HL-60 (cell line): ENCODE measurements at regions not wholly inside any gene's neighbourhood (a gene's known extent, or its start where the extent isn't known, plus 50 kb on each side); places are given as distances from the start of the nearest gene placed in this dataset.

Experiments
- DNase-seq, 2 experiments: peaks; one replicate each; pipeline ENCODE4 v3.0.0-alpha.2; 2010 to 2020; ENCODE audit warnings: low read depth in 1 of 2, low spot score in 1 of 2
- H3K27ac ChIP-seq: fragments of 250-450 bp; sonication (Bioruptor Pico); replicated peaks from 2 replicates; pipeline ENCODE4 v1.5.1; 2020; ENCODE audit warnings: mild to moderate bottlenecking, moderate library complexity
- H3K27me3 ChIP-seq: fragments of 250-450 bp; sonication (Bioruptor Pico); 2 replicates; pipeline ENCODE4 v1.5.1; 2021; ENCODE audit warnings: mild to moderate bottlenecking, moderate library complexity; ENCODE audit not compliant: insufficient read depth, poor library complexity, severe bottlenecking
- H3K4me3 ChIP-seq: replicated peaks from 2 replicates; pipeline ENCODE4 v1.5.1; 2011; ENCODE audit warnings: mild to moderate bottlenecking, control low read depth, low read length; ENCODE audit not compliant: insufficient read depth
- CTCF ChIP-seq: IDR thresholded peaks from one replicate; pipeline ENCODE4 v1.5.1; 2011; ENCODE audit warnings: low read length, control low read depth, inconsistent platforms; ENCODE audit not compliant: insufficient read depth
- GABPA ChIP-seq: IDR thresholded peaks from 2 replicates; pipeline ENCODE4 v1.6.1; 2012; ENCODE audit warnings: low read depth
- POLR2AphosphoS5 ChIP-seq: IDR thresholded peaks from 2 replicates; pipeline ENCODE4 v1.6.1; 2012; ENCODE audit warnings: low read depth
- REST ChIP-seq: IDR thresholded peaks from 2 replicates; pipeline ENCODE4 v1.6.1; 2012; ENCODE audit warnings: low read depth; ENCODE audit not compliant: insufficient replicate concordance
- SPI1 ChIP-seq: IDR thresholded peaks from 2 replicates; pipeline ENCODE4 v1.6.1; 2012; ENCODE audit warnings: low read depth, mild to moderate bottlenecking, borderline replicate concordance

- no peak overlapping the region for H3K4me3 ChIP-seq
- TF ChIP-seq CTCF (no peak), SPI1 (no peak), GABPA (no peak), REST (no peak), POLR2AphosphoS5 (no peak)
- H3K27me3 ChIP-seq, result no peaks in the 10 kb centered on the region
- no peak overlapping the region for H3K27ac ChIP-seq
- no peak for DNase-seq
Measured at GRCh38 chrX:10794203-10794630, 173.8 kb upstream of the MID1 start.

- DNase-seq, result no peak
- H3K27ac ChIP-seq, result no peak overlapping the region
- no peak overlapping the region for H3K4me3 ChIP-seq
- TF ChIP-seq SPI1 (no peak), POLR2AphosphoS5 (no peak), GABPA (no peak), CTCF (no peak), REST (no peak)
- no peaks in the 10 kb centered on the region for H3K27me3 ChIP-seq
Measured at GRCh38 chrX:10795721-10796120, 175.3 kb upstream of the MID1 start.

- no peak overlapping the region for H3K27ac ChIP-seq
- no peak for DNase-seq
- H3K27me3 ChIP-seq, result no peaks in the 10 kb centered on the region
- H3K4me3 ChIP-seq, result no peak overlapping the region
- TF ChIP-seq SPI1 (no peak), CTCF (no peak), GABPA (no peak), POLR2AphosphoS5 (no peak), REST (no peak)
Measured at GRCh38 chrX:10797466-10797865, 177.1 kb upstream of the MID1 start.
